Natural killer cell (primary cell): ENCODE measurements at regions not wholly inside any gene's neighbourhood (a gene's known extent, or its start where the extent isn't known, plus 50 kb on each side); places are given as distances from the start of the nearest gene placed in this dataset.

Source experiments
- ATAC-seq, 3 donors: fragments of 150-1000 bp in 2 of 3; fragments of 200-7000 bp in 1 of 3; cut with Tn5 transposase; 1 replicate in 1 of 3; 2 replicates in 2 of 3; pipeline ENCODE4 v1.10.0; 2021; ENCODE audit warnings: mild to moderate bottlenecking in 2 of 3, moderate library complexity in 2 of 3
- DNase-seq, 2 donors: peaks; one replicate each; pipeline versions ENCODE4 v3.0.0 to v3.0.0-alpha.2; 2013 to 2021; ENCODE audit warnings: mixed read lengths in 1 of 2
- H3K27ac ChIP-seq: one replicate; pipeline ENCODE4 v1.5.1; 2013; ENCODE audit warnings: mild to moderate bottlenecking, low read length
- H3K27me3 ChIP-seq: one replicate; pipeline ENCODE4 v1.6.1; 2013; ENCODE audit warnings: low read length; ENCODE audit not compliant: control insufficient read depth, insufficient read depth
- H3K36me3 ChIP-seq: one replicate; pipeline ENCODE4 v1.6.1; 2013; ENCODE audit warnings: low read length; ENCODE audit not compliant: control insufficient read depth, insufficient read depth
- H3K4me1 ChIP-seq: one replicate; pipeline ENCODE4 v1.6.1; 2013; ENCODE audit warnings: low read length; ENCODE audit not compliant: control insufficient read depth, insufficient read depth
- H3K4me3 ChIP-seq: one replicate; pipeline ENCODE4 v1.5.1; 2013; ENCODE audit warnings: low read length
- H3K9me3 ChIP-seq: one replicate; pipeline ENCODE4 v1.6.1; 2013; ENCODE audit warnings: low read length; ENCODE audit not compliant: control insufficient read depth, insufficient read depth
- H3K27ac Mint-ChIP-seq, 2 donors: one replicate each; pipeline ENCODE4 v1.8.0; 2022; ENCODE audit warnings: mild to moderate bottlenecking in 2 of 2, mixed read lengths in 2 of 2, moderate library complexity in 1 of 2
- H3K27me3 Mint-ChIP-seq, 2 donors: one replicate each; pipeline ENCODE4 v1.8.0; 2022; ENCODE audit warnings: low read depth in 2 of 2, mixed read lengths in 2 of 2
- H3K36me3 Mint-ChIP-seq: one replicate; pipeline ENCODE4 v1.8.0; 2022; ENCODE audit warnings: mixed read lengths
- H3K4me1 Mint-ChIP-seq, 2 donors: one replicate each; pipeline ENCODE4 v1.8.0; 2022; ENCODE audit warnings: mixed read lengths in 2 of 2
- H3K4me3 Mint-ChIP-seq: one replicate; pipeline ENCODE4 v1.8.0; 2022; ENCODE audit warnings: mild to moderate bottlenecking, moderate library complexity, mixed read lengths
- H3K9me3 Mint-ChIP-seq, 2 donors: one replicate each; pipeline ENCODE4 v1.8.0; 2022; ENCODE audit warnings: mixed read lengths in 2 of 2
- CTCF ChIP-seq: fragments of 200-600 bp; IDR thresholded peaks from one replicate; pipeline ENCODE4 v1.8.0; 2022; ENCODE audit warnings: antibody characterized with exemption
- WGBS: methylation state at CpG from one replicate; pipeline ENCODE4 v1.1.7; 2013; ENCODE audit warnings: missing lambda C conversion rate; ENCODE audit not compliant: insufficient coverage; 5-methylcytosine and 5-hydroxymethylcytosine counted together
- intact Hi-C: fragments of 100-400 bp; cut with micrococcal nuclease; formaldehyde crosslinking; loops from one replicate; pipeline ENCODE4 v1.14.2; 2022

DNA sequence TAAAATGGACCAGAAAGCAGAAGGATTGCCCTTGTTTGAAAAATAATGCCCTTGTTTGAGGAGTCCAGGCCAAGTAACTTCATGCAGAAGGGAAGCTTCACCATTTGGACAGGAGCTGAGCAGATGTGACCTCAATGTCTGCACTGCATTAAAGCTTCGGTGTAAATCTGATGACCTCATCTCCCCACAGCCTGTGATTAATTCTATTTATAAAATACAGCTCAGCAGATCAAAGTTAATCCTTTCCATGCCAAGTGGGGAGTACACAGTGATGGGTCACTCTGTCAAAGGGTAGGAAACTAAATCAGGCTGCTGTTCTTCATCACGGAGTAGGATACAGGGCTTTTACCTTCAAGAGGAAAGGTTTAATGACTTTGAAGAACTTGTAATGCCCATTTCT lies 533.7 kb downstream of the RPS29 start:
- no peak for DNase-seq
- TF ChIP-seq CTCF, result no peak
- no peaks in the 10 kb centered on the region for H3K9me3 ChIP-seq
- no peaks in the 10 kb centered on the region for H3K36me3 ChIP-seq
- H3K4me1 ChIP-seq, result no peaks in the 10 kb centered on the region
- H3K36me3 Mint-ChIP-seq, result no peaks in the 10 kb centered on the region
- intact Hi-C loops, result no loop called here
- H3K9me3 Mint-ChIP-seq, result peaks cover 0 to 2% of the 10 kb centered on the region in 2 donors
- H3K4me3 Mint-ChIP-seq, result no peak overlapping the region
- H3K4me3 ChIP-seq, result no peak overlapping the region
- no peak for ATAC-seq
- H3K27ac ChIP-seq, result no peak overlapping the region
- no peaks in the 10 kb centered on the region for H3K27me3 Mint-ChIP-seq
- no peaks in the 10 kb centered on the region for H3K27me3 ChIP-seq
- no peaks in the 10 kb centered on the region for H3K4me1 Mint-ChIP-seq
- 88% methylated on average over 2 of the region's 2 CpGs for WGBS
- no peak overlapping the region for H3K27ac Mint-ChIP-seq

GRCh38 chr14:49051328-49052060 lies 534.7 kb downstream of the RPS29 start:
- no peak for TF ChIP-seq CTCF
- H3K27me3 Mint-ChIP-seq, result no peaks in the 10 kb centered on the region
- H3K27ac Mint-ChIP-seq, result no peak overlapping the region
- 91% methylated on average over 4 of the region's 4 CpGs for WGBS
- H3K4me3 Mint-ChIP-seq, result no peak overlapping the region
- DNase-seq, result no peak
- no peaks in the 10 kb centered on the region for H3K9me3 ChIP-seq
- H3K36me3 Mint-ChIP-seq, result no peaks in the 10 kb centered on the region
- H3K4me1 ChIP-seq, result no peaks in the 10 kb centered on the region
- no peaks in the 10 kb centered on the region for H3K36me3 ChIP-seq
- peaks cover 0 to 2% of the 10 kb centered on the region in 2 donors for H3K9me3 Mint-ChIP-seq
- no peaks in the 10 kb centered on the region for H3K27me3 ChIP-seq
- no peak overlapping the region for H3K4me3 ChIP-seq
- no peak overlapping the region for H3K27ac ChIP-seq
- ATAC-seq, result no peak
- intact Hi-C loops, result no loop called here
- H3K4me1 Mint-ChIP-seq, result no peaks in the 10 kb centered on the region

DNA sequence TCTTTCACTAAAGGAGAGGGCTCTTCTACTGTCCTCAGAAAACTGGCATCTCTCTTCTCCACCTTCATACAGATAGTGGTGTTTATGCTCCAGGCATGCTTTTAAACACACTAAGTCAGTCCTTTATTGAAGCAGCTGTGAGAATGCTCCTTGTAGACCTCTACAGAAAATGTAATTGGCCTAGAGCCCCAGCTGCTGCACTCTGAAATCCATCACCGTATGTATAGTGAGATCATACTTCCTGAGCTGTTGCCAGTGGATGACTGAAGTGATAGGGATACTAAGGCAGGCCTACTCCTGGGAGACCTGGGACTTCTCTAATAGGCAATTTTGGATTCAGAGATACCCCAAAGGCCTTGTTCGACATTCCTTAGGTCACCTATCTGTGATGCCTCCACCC lies 535.4 kb downstream of the RPS29 start:
- no peak overlapping the region for H3K4me3 ChIP-seq
- intact Hi-C loops, result no loop called here
- no peak for TF ChIP-seq CTCF
- WGBS, result 73% methylated on average over 2 of the region's 2 CpGs
- Mint-ChIP-seq H3K36me3 (no peaks in the 10 kb centered on the region), H3K27ac (no peak overlapping the region), H3K27me3 (no peaks in the 10 kb centered on the region), H3K9me3 (peaks cover 0 to 2% of the 10 kb centered on the region in 2 donors), H3K4me3 (no peak overlapping the region), H3K4me1 (no peaks in the 10 kb centered on the region)
- no peaks in the 10 kb centered on the region for H3K9me3 ChIP-seq
- H3K36me3 ChIP-seq, result no peaks in the 10 kb centered on the region
- no peaks in the 10 kb centered on the region for H3K27me3 ChIP-seq
- no peak for DNase-seq
- no peak for ATAC-seq
- H3K4me1 ChIP-seq, result no peaks in the 10 kb centered on the region
- H3K27ac ChIP-seq, result no peak overlapping the region

- Histone ChIP-seq H3K9me3 (no peaks in the 10 kb centered on the region), H3K27ac (no peak overlapping the region), H3K27me3 (no peaks in the 10 kb centered on the region), H3K36me3 (no peaks in the 10 kb centered on the region), H3K4me3 (no peak overlapping the region), H3K4me1 (no peaks in the 10 kb centered on the region)
- Mint-ChIP-seq H3K27ac (no peak overlapping the region), H3K27me3 (no peaks in the 10 kb centered on the region), H3K4me3 (no peak overlapping the region), H3K9me3 (peaks cover 0 to 2% of the 10 kb centered on the region in 2 donors), H3K4me1 (no peaks in the 10 kb centered on the region), H3K36me3 (no peaks in the 10 kb centered on the region)
- no peak for TF ChIP-seq CTCF
- DNase-seq (no peak), ATAC-seq (no peak)
- intact Hi-C loops, result no loop called here
These were observed 536.5 kb downstream of the RPS29 start for GRCh38 chr14:49049711-49050110.
